HUES6 (cell line): ENCODE measurements at regions not wholly inside any gene's neighbourhood (a gene's known extent, or its start where the extent isn't known, plus 50 kb on each side); places are given as distances from the start of the nearest gene placed in this dataset.
"Not testable (repeated sequence)": the region's sequence is repeated elsewhere in the genome, so short reads cannot be mapped to it uniquely, and the experiment has no call there.

ENCODE experiments used
- H3K27ac ChIP-seq: 2 replicates; pipeline ENCODE4 v1.7.0; 2013; ENCODE audit warnings: low read depth, mild to moderate bottlenecking, low read length, inconsistent platforms
- H3K27me3 ChIP-seq: 2 replicates; pipeline ENCODE4 v1.6.1; 2013; ENCODE audit warnings: low read length; ENCODE audit not compliant: control insufficient read depth, insufficient read depth
- H3K36me3 ChIP-seq: 2 replicates; pipeline ENCODE4 v1.6.1; 2013; ENCODE audit warnings: low read length; ENCODE audit not compliant: control insufficient read depth, insufficient read depth
- H3K4me1 ChIP-seq: 2 replicates; pipeline ENCODE4 v1.6.1; 2013; ENCODE audit warnings: low read length; ENCODE audit not compliant: control insufficient read depth, insufficient read depth
- H3K4me3 ChIP-seq: 2 replicates; pipeline ENCODE4 v1.5.1; 2013; ENCODE audit warnings: low read depth, low read length
- H3K9ac ChIP-seq: one replicate; pipeline ENCODE4 v1.6.1; 2013; ENCODE audit warnings: mild to moderate bottlenecking, low read length
- H3K9me3 ChIP-seq: 2 replicates; pipeline ENCODE4 v1.6.1; 2013; ENCODE audit warnings: low read depth, low read length; ENCODE audit not compliant: control insufficient read depth, insufficient read depth

GRCh38 chr16:79843631-79844043 lies 243.1 kb upstream of the MAF start:
- no peak overlapping the region for H3K27ac ChIP-seq
- H3K9ac ChIP-seq: no peak overlapping the region
- no peaks in the 10 kb centered on the region for H3K27me3 ChIP-seq
- H3K4me3 ChIP-seq: no peak overlapping the region
- H3K9me3 ChIP-seq: no peaks in the 10 kb centered on the region
- no peaks in the 10 kb centered on the region for H3K4me1 ChIP-seq
- no peaks in the 10 kb centered on the region for H3K36me3 ChIP-seq

- no peak overlapping the region for H3K27ac ChIP-seq
- no peaks in the 10 kb centered on the region for H3K4me1 ChIP-seq
- no peak overlapping the region for H3K4me3 ChIP-seq
- H3K27me3 ChIP-seq: no peaks in the 10 kb centered on the region
- H3K36me3 ChIP-seq: no peaks in the 10 kb centered on the region
- H3K9me3 ChIP-seq: no peaks in the 10 kb centered on the region
- no peak overlapping the region for H3K9ac ChIP-seq
These were observed 242.6 kb upstream of the MAF start for GRCh38 chr16:79843145-79843544.

- no peaks in the 10 kb centered on the region for H3K4me1 ChIP-seq
- no peak overlapping the region for H3K4me3 ChIP-seq
- H3K27me3 ChIP-seq: no peaks in the 10 kb centered on the region
- no peaks in the 10 kb centered on the region for H3K9me3 ChIP-seq
- no peak overlapping the region for H3K27ac ChIP-seq
- no peaks in the 10 kb centered on the region for H3K36me3 ChIP-seq
- no peak overlapping the region for H3K9ac ChIP-seq
These were observed 241.7 kb upstream of the MAF start for GRCh38 chr16:79842197-79842596.

GRCh38 chr16:79839466-79840341 lies 239.2 kb upstream of the MAF start:
- Histone ChIP-seq H3K27ac (no peak overlapping the region), H3K27me3 (no peaks in the 10 kb centered on the region), H3K4me1 (no peaks in the 10 kb centered on the region), H3K36me3 (no peaks in the 10 kb centered on the region), H3K9ac (no peak overlapping the region), H3K4me3 (no peak overlapping the region), H3K9me3 (no peaks in the 10 kb centered on the region)

GRCh38 chr16:79838496-79839259 lies 238.1 kb upstream of the MAF start:
- Histone ChIP-seq H3K9me3 (no peaks in the 10 kb centered on the region), H3K4me1 (no peaks in the 10 kb centered on the region), H3K4me3 (no peak overlapping the region), H3K27ac (no peak overlapping the region), H3K27me3 (no peaks in the 10 kb centered on the region), H3K36me3 (no peaks in the 10 kb centered on the region), H3K9ac (no peak overlapping the region)

- Histone ChIP-seq H3K4me1 (no peaks in the 10 kb centered on the region), H3K9ac (no peak overlapping the region), H3K27me3 (no peaks in the 10 kb centered on the region), H3K9me3 (no peaks in the 10 kb centered on the region), H3K27ac (no peak overlapping the region), H3K4me3 (no peak overlapping the region), H3K36me3 (no peaks in the 10 kb centered on the region)
These were observed 235.6 kb upstream of the MAF start for GRCh38 chr16:79836144-79836543.

GRCh38 chr16:79835194-79835593 lies 234.7 kb upstream of the MAF start:
- no peaks in the 10 kb centered on the region for H3K36me3 ChIP-seq
- no peak overlapping the region for H3K9ac ChIP-seq
- H3K27ac ChIP-seq: no peak overlapping the region
- H3K9me3 ChIP-seq: no peaks in the 10 kb centered on the region
- H3K4me1 ChIP-seq: no peaks in the 10 kb centered on the region
- H3K27me3 ChIP-seq: no peaks in the 10 kb centered on the region
- no peak overlapping the region for H3K4me3 ChIP-seq

GRCh38 chr16:79834720-79835119 lies 234.2 kb upstream of the MAF start:
- H3K4me1 ChIP-seq: no peaks in the 10 kb centered on the region
- H3K27me3 ChIP-seq: no peaks in the 10 kb centered on the region

GRCh38 chr16:79834003-79834402 lies 233.5 kb upstream of the MAF start:
- not testable (repeated sequence) for H3K4me3 ChIP-seq

More at GRCh38 chr16:79834720-79835119, 234.2 kb upstream of the MAF start:
- H3K4me3 ChIP-seq: no peak overlapping the region
- no peaks in the 10 kb centered on the region for H3K36me3 ChIP-seq
- no peaks in the 10 kb centered on the region for H3K9me3 ChIP-seq
- H3K27ac ChIP-seq: no peak overlapping the region
- H3K9ac ChIP-seq: no peak overlapping the region

GRCh38 chr16:79833559-79833958 lies 233.0 kb upstream of the MAF start:
- Histone ChIP-seq H3K9ac (no peak overlapping the region), H3K36me3 (no peaks in the 10 kb centered on the region), H3K4me3 (no peak overlapping the region), H3K4me1 (no peaks in the 10 kb centered on the region), H3K27ac (no peak overlapping the region), H3K9me3 (no peaks in the 10 kb centered on the region), H3K27me3 (no peaks in the 10 kb centered on the region)

More at GRCh38 chr16:79834003-79834402, 233.5 kb upstream of the MAF start:
- H3K27ac ChIP-seq, H3K36me3 ChIP-seq, H3K9me3 ChIP-seq, H3K27me3 ChIP-seq, H3K9ac ChIP-seq, H3K4me1 ChIP-seq: not testable (repeated sequence)
